Neural crest cell (in vitro differentiated cells): ENCODE measurements at regions not wholly inside any gene's neighbourhood (a gene's known extent, or its start where the extent isn't known, plus 50 kb on each side); places are given as distances from the start of the nearest gene placed in this dataset.

Source experiments
- DNase-seq: peaks from one replicate; pipeline ENCODE4 v3.0.0; 2021; ENCODE audit warnings: low read depth, mixed read lengths, low spot score
- H3K27ac Mint-ChIP-seq: one replicate; pipeline ENCODE4 v1.8.0; 2021; ENCODE audit warnings: mild to moderate bottlenecking, mixed read lengths; ENCODE audit not compliant: unreplicated experiment
- H3K27me3 Mint-ChIP-seq: 2 replicates; pipeline ENCODE4 v1.8.0; 2021; ENCODE audit warnings: low read depth, mild to moderate bottlenecking, mixed read lengths
- H3K36me3 Mint-ChIP-seq: 2 replicates; pipeline ENCODE4 v1.8.0; 2021; ENCODE audit warnings: low read depth, mild to moderate bottlenecking, mixed read lengths
- H3K4me1 Mint-ChIP-seq: 2 replicates; pipeline ENCODE4 v1.8.0; 2021; ENCODE audit warnings: mixed read lengths
- H3K4me3 Mint-ChIP-seq: one replicate; pipeline ENCODE4 v1.8.0; 2021; ENCODE audit warnings: mild to moderate bottlenecking, mixed read lengths
- H3K9me3 Mint-ChIP-seq: 2 replicates; pipeline ENCODE4 v1.8.0; 2021; ENCODE audit warnings: mixed read lengths
- CTCF ChIP-seq: fragments of 200-600 bp; sonication (generic); conservative IDR thresholded peaks from 2 replicates; pipeline ENCODE4 v1.5.0; 2021; ENCODE audit warnings: antibody characterized with exemption, mild to moderate bottlenecking

GRCh38 chr14:50011242-50011641, 105.1 kb downstream of the VCPKMT start:
- no peak overlapping the region for H3K27ac Mint-ChIP-seq
- H3K9me3 Mint-ChIP-seq: no peaks in the 10 kb centered on the region
- H3K36me3 Mint-ChIP-seq: no peaks in the 10 kb centered on the region
- no peaks in the 10 kb centered on the region for H3K27me3 Mint-ChIP-seq
- no peak for TF ChIP-seq CTCF
- H3K4me1 Mint-ChIP-seq: no peaks in the 10 kb centered on the region
- no peak for DNase-seq
- H3K4me3 Mint-ChIP-seq: no peak overlapping the region

GRCh38 chr14:50012644-50013043, 103.7 kb downstream of the VCPKMT start:
- H3K4me1 Mint-ChIP-seq: no peaks in the 10 kb centered on the region
- no peak for TF ChIP-seq CTCF
- H3K4me3 Mint-ChIP-seq: no peak overlapping the region
- peak overlapping the region; percentile 73 for H3K27ac Mint-ChIP-seq
- no peak for DNase-seq
- no peaks in the 10 kb centered on the region for H3K9me3 Mint-ChIP-seq
- H3K27me3 Mint-ChIP-seq: no peaks in the 10 kb centered on the region
- no peaks in the 10 kb centered on the region for H3K36me3 Mint-ChIP-seq

- Mint-ChIP-seq H3K27ac (no peak overlapping the region), H3K9me3 (no peaks in the 10 kb centered on the region), H3K27me3 (no peaks in the 10 kb centered on the region), H3K4me1 (no peaks in the 10 kb centered on the region), H3K36me3 (no peaks in the 10 kb centered on the region), H3K4me3 (no peak overlapping the region)
- no peak for TF ChIP-seq CTCF
- DNase-seq: no peak
Measured at GRCh38 chr14:50013198-50013918, 103.0 kb downstream of the VCPKMT start.

- Mint-ChIP-seq H3K4me3 (no peak overlapping the region), H3K9me3 (no peaks in the 10 kb centered on the region), H3K4me1 (no peaks in the 10 kb centered on the region), H3K36me3 (no peaks in the 10 kb centered on the region), H3K27me3 (no peaks in the 10 kb centered on the region), H3K27ac (no peak overlapping the region)
- no peak for TF ChIP-seq CTCF
- DNase-seq: no peak
Measured at GRCh38 chr14:50013934-50014333, 102.4 kb downstream of the VCPKMT start.

- no peak for TF ChIP-seq CTCF
- Mint-ChIP-seq H3K4me1 (no peaks in the 10 kb centered on the region), H3K27me3 (no peaks in the 10 kb centered on the region), H3K4me3 (no peak overlapping the region), H3K27ac (no peak overlapping the region), H3K9me3 (peaks cover 3% of the 10 kb centered on the region), H3K36me3 (no peaks in the 10 kb centered on the region)
- no peak for DNase-seq
Measured at GRCh38 chr14:50014809-50015430, 101.5 kb downstream of the VCPKMT start.
